Mesothelial cell of epicardium (in vitro differentiated cells): ENCODE measurements at regions not wholly inside any gene's neighbourhood (a gene's known extent, or its start where the extent isn't known, plus 50 kb on each side); places are given as distances from the start of the nearest gene placed in this dataset.

Source experiments
- DNase-seq, 2 experiments: peaks; one replicate each; pipeline ENCODE4 v3.0.0; 2021; ENCODE audit warnings: low spot score in 2 of 2; ENCODE audit not compliant: unreplicated experiment in 2 of 2
- H3K27ac Mint-ChIP-seq: 2 replicates; pipeline ENCODE4 v1.8.0; 2021; ENCODE audit warnings: mixed read lengths
- H3K27me3 Mint-ChIP-seq: 2 replicates; pipeline ENCODE4 v1.8.0; 2021; ENCODE audit warnings: low read depth, mixed read lengths
- H3K36me3 Mint-ChIP-seq: 2 replicates; pipeline ENCODE4 v1.8.0; 2021; ENCODE audit warnings: mixed read lengths
- H3K4me1 Mint-ChIP-seq: 2 replicates; pipeline ENCODE4 v1.8.0; 2021; ENCODE audit warnings: mixed read lengths
- H3K4me3 Mint-ChIP-seq: 2 replicates; pipeline ENCODE4 v1.8.0; 2021; ENCODE audit warnings: mild to moderate bottlenecking, moderate library complexity, mixed read lengths
- H3K9me3 Mint-ChIP-seq: 2 replicates; pipeline ENCODE4 v1.8.0; 2021; ENCODE audit warnings: mixed read lengths
- TF ChIP-seq, protein P1 (sequence below): fragments of 200-600 bp; sonication (generic); IDR thresholded peaks from one replicate; pipeline ENCODE4 v1.5.0; 2021; ENCODE audit warnings: antibody characterized with exemption; ENCODE audit not compliant: unreplicated experiment

DNA sequence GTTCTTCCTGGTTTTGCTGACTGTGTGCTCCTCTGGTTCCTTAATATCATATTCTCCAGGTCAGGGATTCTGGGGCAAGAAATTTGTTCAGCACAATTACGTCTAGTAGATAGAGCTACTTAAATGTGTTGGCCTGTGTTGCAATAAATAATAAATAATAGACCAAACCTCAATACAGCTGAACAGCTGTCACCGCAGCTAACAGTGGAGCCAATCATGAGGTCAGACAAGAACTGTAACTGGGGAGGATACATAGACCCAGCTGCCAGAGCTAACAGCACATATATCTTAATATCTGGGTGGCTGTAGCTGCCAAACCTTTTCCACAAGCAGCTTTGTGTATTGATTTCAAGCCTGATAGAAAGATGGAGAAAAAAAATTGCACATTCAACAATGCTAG is 1596.3 kb upstream of the PCDH20 start:
- no peaks in the 10 kb centered on the region for H3K27me3 Mint-ChIP-seq
- TF ChIP-seq, protein P1, sequence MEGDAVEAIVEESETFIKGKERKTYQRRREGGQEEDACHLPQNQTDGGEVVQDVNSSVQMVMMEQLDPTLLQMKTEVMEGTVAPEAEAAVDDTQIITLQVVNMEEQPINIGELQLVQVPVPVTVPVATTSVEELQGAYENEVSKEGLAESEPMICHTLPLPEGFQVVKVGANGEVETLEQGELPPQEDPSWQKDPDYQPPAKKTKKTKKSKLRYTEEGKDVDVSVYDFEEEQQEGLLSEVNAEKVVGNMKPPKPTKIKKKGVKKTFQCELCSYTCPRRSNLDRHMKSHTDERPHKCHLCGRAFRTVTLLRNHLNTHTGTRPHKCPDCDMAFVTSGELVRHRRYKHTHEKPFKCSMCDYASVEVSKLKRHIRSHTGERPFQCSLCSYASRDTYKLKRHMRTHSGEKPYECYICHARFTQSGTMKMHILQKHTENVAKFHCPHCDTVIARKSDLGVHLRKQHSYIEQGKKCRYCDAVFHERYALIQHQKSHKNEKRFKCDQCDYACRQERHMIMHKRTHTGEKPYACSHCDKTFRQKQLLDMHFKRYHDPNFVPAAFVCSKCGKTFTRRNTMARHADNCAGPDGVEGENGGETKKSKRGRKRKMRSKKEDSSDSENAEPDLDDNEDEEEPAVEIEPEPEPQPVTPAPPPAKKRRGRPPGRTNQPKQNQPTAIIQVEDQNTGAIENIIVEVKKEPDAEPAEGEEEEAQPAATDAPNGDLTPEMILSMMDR = no peak
- no peak overlapping the region for H3K4me3 Mint-ChIP-seq
- no peak overlapping the region for H3K27ac Mint-ChIP-seq
- peaks cover 20% of the 10 kb centered on the region for H3K36me3 Mint-ChIP-seq
- no peaks in the 10 kb centered on the region for H3K4me1 Mint-ChIP-seq
- no peak for DNase-seq
- H3K9me3 Mint-ChIP-seq = peaks cover 49% of the 10 kb centered on the region

DNA sequence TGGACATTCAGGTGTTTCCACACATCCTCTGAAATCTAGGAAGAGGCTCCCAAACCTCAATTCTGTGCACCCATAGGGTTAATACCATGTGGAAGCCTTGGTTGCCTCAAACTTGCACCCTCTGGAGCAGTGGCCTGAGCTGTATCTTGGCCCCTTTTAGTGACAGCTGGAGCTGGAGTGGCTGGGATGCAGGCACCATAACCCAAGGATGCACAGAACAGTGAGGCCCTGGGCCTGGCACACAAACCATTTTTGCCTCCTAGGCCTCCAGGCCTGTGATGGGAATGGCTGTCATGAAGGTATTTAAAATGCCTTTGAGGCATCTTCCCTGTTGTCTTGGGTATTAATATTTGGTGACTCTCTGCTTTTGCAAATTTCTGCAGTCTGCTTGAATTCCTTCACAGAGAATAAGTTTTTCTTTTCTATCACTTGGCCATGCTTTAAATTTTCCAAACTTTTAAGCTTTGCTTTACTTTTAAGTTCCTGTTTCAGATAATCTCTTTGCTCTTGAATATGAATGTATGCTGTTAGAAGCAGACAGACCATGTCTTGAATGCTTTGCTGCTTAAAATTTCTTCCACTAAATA is 1594.5 kb upstream of the PCDH20 start:
- Mint-ChIP-seq H3K9me3 (peaks cover 52% of the 10 kb centered on the region), H3K4me1 (no peaks in the 10 kb centered on the region), H3K27me3 (no peaks in the 10 kb centered on the region), H3K27ac (no peak overlapping the region), H3K4me3 (no peak overlapping the region), H3K36me3 (peaks cover 26% of the 10 kb centered on the region)
- no peak for DNase-seq
- TF ChIP-seq, protein P1 = no peak

GRCh38 chr13:63005625-63006024 is 1590.0 kb upstream of the PCDH20 start:
- H3K36me3 Mint-ChIP-seq = peaks cover 29% of the 10 kb centered on the region

DNA sequence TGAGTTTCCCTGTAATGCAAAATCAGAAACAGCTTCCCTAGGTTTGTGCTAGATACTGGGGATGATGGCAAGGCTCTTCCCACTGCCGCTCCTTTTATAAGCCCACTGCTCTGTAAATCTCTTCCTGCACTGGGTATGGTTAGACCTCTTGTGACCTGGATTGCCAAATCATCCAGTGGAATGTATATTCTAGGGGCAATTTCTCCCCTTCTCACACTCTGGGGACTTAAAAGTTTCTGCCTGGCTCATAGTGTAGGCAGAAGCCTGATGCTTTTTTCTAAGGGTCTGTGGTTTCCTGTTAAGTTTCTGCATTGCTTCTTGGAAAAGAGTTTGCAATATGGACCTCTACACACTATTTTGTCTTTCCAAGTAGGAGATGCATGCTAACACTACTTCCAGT is 1582.0 kb upstream of the PCDH20 start:
- no peaks in the 10 kb centered on the region for H3K27me3 Mint-ChIP-seq
- TF ChIP-seq, protein P1 = no peak
- no peak overlapping the region for H3K27ac Mint-ChIP-seq
- no peak for DNase-seq
- H3K36me3 Mint-ChIP-seq = no peaks in the 10 kb centered on the region
- H3K4me3 Mint-ChIP-seq = no peak overlapping the region
- H3K4me1 Mint-ChIP-seq = no peaks in the 10 kb centered on the region
- H3K9me3 Mint-ChIP-seq = peaks cover 31% of the 10 kb centered on the region

More at GRCh38 chr13:63005625-63006024, 1590.0 kb upstream of the PCDH20 start:
- no peak overlapping the region for H3K27ac Mint-ChIP-seq
- no peak overlapping the region for H3K4me3 Mint-ChIP-seq
- peaks cover 69% of the 10 kb centered on the region for H3K9me3 Mint-ChIP-seq
- H3K4me1 Mint-ChIP-seq = no peaks in the 10 kb centered on the region
- no peaks in the 10 kb centered on the region for H3K27me3 Mint-ChIP-seq
- TF ChIP-seq, protein P1 = no peak
- DNase-seq = no peak

DNA sequence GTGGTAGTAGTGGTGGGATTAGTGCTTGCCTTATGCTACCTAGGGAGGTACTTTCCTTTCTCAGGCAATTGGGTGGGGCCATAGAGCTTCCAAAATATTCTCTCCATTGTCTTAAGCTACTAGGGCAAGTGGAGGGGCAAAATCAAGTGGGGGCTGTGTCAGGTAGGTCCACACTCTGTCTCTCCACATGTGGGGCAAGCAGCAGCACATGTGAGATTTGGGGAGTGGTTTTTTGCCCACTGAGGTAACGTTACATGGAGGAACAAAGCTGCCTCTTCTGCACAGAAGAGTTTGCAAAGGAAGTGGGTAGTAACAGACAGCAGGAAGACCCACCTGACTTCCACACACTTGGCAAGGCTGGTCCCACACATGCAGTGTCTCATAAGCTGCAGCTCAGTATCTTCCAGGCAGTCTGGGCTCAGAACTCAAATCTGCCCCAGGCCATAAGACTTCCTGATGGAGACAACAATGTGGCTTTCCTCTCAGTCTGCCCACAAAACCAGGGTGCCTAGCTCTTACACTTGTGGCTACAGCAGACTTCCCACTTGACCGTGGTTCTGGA is 1581.5 kb upstream of the PCDH20 start:
- Mint-ChIP-seq H3K36me3 (no peaks in the 10 kb centered on the region), H3K4me3 (no peak overlapping the region), H3K9me3 (peaks cover 26% of the 10 kb centered on the region), H3K4me1 (no peaks in the 10 kb centered on the region), H3K27ac (no peak overlapping the region), H3K27me3 (no peaks in the 10 kb centered on the region)
- TF ChIP-seq, protein P1 = no peak
- no peak for DNase-seq
